GM12864 (cell line): ENCODE measurements at regions not wholly inside any gene's neighbourhood (a gene's known extent, or its start where the extent isn't known, plus 50 kb on each side); places are given as distances from the start of the nearest gene placed in this dataset.

ENCODE experiments used
- DNase-seq: peaks from one replicate; pipeline ENCODE4 v3.0.0-alpha.2; 2011; ENCODE audit warnings: low read depth
- H3K4me3 ChIP-seq: 2 replicates; pipeline ENCODE4 v1.5.1; 2011; ENCODE audit warnings: mild to moderate bottlenecking, low read depth, low read length, control low read depth
- TF ChIP-seq, protein P1 (sequence below): IDR thresholded peaks from 2 replicates; pipeline ENCODE4 v1.5.1; 2011; ENCODE audit warnings: low read depth, mild to moderate bottlenecking, moderate library complexity, low read length, control low read depth, inconsistent platforms; ENCODE audit errors: missing control alignments

DNA sequence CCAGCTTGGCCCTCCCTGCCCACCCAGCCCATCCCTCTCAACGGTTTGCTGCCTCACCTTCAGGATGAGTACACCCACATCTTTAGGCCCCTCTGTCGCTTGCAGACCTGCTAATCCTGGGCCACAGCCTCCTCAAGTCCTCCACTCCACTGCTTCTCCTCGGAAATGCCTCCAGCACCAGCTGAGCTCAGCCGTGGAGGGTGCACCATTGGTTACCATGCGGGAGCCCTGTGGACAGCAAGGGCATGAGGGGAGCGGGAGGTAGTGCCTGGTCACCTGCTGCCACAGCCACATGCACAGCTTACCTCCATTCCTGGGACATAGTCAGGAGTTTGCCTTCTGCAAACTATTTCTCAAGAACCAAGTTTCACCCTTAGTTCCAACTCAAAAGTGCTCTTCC is 286.3 kb upstream of the ZMIZ1 start:
- no peak for DNase-seq
- TF ChIP-seq, protein P1, sequence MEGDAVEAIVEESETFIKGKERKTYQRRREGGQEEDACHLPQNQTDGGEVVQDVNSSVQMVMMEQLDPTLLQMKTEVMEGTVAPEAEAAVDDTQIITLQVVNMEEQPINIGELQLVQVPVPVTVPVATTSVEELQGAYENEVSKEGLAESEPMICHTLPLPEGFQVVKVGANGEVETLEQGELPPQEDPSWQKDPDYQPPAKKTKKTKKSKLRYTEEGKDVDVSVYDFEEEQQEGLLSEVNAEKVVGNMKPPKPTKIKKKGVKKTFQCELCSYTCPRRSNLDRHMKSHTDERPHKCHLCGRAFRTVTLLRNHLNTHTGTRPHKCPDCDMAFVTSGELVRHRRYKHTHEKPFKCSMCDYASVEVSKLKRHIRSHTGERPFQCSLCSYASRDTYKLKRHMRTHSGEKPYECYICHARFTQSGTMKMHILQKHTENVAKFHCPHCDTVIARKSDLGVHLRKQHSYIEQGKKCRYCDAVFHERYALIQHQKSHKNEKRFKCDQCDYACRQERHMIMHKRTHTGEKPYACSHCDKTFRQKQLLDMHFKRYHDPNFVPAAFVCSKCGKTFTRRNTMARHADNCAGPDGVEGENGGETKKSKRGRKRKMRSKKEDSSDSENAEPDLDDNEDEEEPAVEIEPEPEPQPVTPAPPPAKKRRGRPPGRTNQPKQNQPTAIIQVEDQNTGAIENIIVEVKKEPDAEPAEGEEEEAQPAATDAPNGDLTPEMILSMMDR, result no peak
- no peak overlapping the region for H3K4me3 ChIP-seq

DNA sequence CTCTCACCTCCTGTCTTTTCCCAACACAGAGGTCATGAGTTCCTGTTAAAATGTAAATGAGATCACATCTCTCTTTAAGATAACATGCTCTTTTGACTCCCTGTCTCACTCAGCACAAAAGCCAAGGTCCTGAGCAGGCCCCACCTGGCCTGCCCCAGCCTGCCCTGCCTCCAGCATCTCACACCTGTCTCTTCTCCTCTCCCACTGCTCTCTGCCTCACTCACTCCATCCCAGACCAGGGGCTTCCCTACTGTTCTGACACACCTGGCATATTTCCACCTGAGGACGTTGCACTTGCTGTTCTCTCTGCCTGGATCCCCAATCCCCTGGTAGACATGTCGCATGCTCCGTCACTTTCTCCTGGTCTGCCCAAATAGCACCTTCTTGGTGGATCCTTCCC is 285.0 kb upstream of the ZMIZ1 start:
- no peak overlapping the region for H3K4me3 ChIP-seq
- no peak for DNase-seq
- TF ChIP-seq, protein P1, result no peak

DNA sequence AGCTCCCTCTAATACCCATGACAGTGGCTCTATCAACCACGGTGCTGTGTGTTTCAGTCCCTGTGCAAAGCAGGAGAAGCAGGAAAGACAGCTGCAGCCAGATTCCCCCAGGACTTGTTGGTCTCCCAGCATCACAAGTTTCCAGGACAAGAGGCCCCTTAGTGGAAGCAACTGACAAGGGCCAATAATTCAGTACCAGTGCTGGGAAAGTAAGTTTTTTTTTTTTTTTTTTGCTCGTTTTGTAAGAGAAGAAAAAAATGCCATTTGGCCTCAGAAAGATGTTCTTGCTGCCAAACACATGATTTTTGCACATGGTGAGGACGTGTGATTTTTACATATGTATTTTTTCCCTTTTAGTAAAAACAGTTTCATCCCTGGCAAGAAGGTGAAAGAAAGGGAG is 284.2 kb upstream of the ZMIZ1 start:
- TF ChIP-seq, protein P1, result no peak

DNA sequence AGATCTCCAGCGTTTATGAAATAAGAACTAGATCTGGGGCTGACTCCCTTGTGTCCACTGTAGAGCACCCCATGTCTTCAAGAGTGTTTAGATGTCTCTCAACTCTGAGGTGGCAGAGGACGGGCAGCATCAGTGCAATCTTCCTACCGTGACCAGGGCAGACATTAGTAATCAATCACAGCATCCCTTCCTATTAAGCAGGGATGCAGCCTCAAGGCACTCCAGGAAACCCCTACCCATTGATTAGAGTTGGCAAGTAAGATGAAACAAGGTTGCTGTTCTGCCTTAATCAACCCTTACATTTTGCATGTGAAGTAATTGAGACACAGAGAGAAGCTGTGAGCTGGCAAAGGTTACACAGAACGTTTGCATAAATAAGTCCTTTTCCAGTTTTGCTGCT is 283.7 kb upstream of the ZMIZ1 start:
- DNase-seq, result no peak
- H3K4me3 ChIP-seq, result no peak overlapping the region
- TF ChIP-seq, protein P1, result no peak

More for the DNA sequence above, 284.2 kb upstream of the ZMIZ1 start:
- no peak overlapping the region for H3K4me3 ChIP-seq
- no peak for DNase-seq

DNA sequence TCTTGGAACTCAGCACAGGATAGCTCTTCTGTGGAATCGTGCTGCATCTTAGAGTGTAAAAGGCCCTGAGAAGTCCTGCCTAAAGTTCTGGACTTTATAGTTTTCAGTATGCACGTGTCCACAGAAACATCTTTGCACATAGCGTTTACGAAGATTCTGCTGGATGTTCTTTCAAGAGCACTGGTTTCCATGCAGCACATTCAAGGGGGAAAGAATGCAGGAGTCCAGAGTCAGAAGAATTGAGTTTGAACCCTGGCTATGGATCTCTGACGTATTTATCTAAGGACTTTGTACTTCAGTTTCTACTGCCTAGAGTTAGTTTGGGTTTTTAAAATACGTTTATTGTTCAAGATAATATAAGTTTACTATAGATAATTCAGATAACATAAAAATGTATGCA is 282.8 kb upstream of the ZMIZ1 start:
- TF ChIP-seq, protein P1, result no peak
- no peak for DNase-seq

DNA sequence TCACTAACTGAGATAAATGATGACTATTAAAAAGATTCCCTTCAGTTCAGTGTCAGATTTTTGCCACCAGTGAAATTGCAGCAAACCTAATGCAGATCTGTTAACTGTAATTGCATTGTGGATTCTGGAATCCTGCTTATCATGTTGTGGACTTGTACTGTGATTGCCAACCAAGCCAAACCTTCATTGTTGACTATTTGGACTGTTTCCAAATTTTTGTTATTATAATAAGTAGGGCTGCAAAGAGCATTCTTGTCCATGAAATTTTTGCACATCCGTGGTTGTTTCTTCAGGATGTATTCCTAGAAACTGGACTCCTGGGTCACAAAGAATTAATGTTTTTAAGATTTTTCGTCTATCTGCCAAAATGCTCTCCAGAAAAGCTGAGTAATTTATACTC is 281.6 kb upstream of the ZMIZ1 start:
- TF ChIP-seq, protein P1, result no peak

More for the DNA sequence above, 282.8 kb upstream of the ZMIZ1 start:
- no peak overlapping the region for H3K4me3 ChIP-seq

DNA sequence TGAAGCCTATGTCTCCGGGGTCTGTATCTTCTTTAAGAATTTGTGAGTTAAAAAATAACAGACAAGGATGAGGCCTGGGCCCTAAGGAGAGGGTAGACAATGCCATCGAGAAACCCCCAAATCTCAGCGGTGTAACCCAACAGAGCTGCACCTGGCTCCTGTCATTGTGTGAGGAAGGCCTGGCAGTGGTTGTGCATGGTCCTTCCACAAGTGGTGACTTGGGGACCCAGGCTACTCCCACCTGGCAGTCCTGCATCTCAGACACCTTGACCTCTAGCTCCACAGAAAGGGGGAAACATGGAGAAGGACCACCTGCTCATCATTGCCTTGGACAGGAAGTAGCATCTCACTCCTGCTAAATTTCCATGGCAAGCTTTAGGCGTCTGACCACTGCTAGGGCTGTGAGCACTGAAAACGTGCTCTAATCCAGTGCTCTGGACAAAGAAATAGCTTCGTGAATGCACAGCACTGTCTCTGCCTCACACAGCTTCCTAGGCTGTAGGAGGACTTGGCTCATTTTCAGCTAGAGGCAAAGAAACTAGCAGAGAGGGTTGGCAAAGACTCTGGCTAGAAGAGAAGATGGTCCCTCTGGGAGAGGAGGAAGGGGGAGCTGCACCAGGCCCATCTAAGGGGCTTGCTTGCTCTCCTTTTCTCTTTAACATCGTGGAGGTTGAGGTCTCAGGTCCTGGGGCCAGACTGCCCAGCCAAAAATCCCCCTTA is 273.9 kb upstream of the ZMIZ1 start:
- no peak overlapping the region for H3K4me3 ChIP-seq
- no peak for DNase-seq
- TF ChIP-seq, protein P1, result no peak

More for the DNA sequence above, 281.6 kb upstream of the ZMIZ1 start:
- DNase-seq, result no peak
- no peak overlapping the region for H3K4me3 ChIP-seq
